ENCODE measurements at regions not wholly inside any gene's neighbourhood (a gene's known extent, or its start where the extent isn't known, plus 50 kb on each side); places are given as distances from the start of the nearest gene placed in this dataset.

DNA sequence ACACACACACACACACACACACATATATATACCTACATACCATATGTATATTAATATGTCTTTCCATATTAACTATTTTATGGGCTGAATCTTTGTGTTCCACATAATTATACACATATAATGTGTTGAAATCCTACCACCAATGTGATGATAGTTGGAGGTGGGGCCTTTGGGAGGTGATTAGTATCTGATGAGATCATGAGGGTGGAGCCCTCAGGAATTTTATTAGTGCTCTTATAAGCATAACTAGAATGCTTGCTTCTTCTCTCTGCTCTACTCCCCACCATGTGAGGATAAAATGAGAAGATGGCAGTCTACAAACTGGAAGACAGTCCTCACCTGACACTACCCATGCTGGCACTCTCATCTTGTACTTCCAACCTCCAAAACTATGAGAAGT is 1193.5 kb upstream of the FLRT2 start:
- POLR2A ChIA-PET = no interaction called here
- no peak for TF ChIP-seq NR2C2 (CRISPR knock-in tag; IDR thresholded peaks at IDR 0.05)
- TF ChIP-seq SMAD4 (CRISPR knock-in tag; IDR thresholded peaks at IDR 0.05) = no peak
- TF ChIP-seq, protein P1, sequence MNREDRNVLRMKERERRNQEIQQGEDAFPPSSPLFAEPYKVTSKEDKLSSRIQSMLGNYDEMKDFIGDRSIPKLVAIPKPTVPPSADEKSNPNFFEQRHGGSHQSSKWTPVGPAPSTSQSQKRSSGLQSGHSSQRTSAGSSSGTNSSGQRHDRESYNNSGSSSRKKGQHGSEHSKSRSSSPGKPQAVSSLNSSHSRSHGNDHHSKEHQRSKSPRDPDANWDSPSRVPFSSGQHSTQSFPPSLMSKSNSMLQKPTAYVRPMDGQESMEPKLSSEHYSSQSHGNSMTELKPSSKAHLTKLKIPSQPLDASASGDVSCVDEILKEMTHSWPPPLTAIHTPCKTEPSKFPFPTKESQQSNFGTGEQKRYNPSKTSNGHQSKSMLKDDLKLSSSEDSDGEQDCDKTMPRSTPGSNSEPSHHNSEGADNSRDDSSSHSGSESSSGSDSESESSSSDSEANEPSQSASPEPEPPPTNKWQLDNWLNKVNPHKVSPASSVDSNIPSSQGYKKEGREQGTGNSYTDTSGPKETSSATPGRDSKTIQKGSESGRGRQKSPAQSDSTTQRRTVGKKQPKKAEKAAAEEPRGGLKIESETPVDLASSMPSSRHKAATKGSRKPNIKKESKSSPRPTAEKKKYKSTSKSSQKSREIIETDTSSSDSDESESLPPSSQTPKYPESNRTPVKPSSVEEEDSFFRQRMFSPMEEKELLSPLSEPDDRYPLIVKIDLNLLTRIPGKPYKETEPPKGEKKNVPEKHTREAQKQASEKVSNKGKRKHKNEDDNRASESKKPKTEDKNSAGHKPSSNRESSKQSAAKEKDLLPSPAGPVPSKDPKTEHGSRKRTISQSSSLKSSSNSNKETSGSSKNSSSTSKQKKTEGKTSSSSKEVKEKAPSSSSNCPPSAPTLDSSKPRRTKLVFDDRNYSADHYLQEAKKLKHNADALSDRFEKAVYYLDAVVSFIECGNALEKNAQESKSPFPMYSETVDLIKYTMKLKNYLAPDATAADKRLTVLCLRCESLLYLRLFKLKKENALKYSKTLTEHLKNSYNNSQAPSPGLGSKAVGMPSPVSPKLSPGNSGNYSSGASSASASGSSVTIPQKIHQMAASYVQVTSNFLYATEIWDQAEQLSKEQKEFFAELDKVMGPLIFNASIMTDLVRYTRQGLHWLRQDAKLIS (CRISPR knock-in tag; IDR thresholded peaks at IDR 0.05; ENCODE audit: borderline replicate concordance) = no peak
- TF ChIP-seq CREM (CRISPR knock-in tag; IDR thresholded peaks at IDR 0.05) = no peak
- TF ChIP-seq, protein P2, sequence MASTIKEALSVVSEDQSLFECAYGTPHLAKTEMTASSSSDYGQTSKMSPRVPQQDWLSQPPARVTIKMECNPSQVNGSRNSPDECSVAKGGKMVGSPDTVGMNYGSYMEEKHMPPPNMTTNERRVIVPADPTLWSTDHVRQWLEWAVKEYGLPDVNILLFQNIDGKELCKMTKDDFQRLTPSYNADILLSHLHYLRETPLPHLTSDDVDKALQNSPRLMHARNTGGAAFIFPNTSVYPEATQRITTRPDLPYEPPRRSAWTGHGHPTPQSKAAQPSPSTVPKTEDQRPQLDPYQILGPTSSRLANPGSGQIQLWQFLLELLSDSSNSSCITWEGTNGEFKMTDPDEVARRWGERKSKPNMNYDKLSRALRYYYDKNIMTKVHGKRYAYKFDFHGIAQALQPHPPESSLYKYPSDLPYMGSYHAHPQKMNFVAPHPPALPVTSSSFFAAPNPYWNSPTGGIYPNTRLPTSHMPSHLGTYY (CRISPR knock-in tag; IDR thresholded peaks at IDR 0.05) = no peak
- TF ChIP-seq, protein P3, sequence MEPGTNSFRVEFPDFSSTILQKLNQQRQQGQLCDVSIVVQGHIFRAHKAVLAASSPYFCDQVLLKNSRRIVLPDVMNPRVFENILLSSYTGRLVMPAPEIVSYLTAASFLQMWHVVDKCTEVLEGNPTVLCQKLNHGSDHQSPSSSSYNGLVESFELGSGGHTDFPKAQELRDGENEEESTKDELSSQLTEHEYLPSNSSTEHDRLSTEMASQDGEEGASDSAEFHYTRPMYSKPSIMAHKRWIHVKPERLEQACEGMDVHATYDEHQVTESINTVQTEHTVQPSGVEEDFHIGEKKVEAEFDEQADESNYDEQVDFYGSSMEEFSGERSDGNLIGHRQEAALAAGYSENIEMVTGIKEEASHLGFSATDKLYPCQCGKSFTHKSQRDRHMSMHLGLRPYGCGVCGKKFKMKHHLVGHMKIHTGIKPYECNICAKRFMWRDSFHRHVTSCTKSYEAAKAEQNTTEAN (CRISPR knock-in tag; IDR thresholded peaks at IDR 0.05) = no peak
- no peak for TF ChIP-seq ESRRA (CRISPR knock-in tag; IDR thresholded peaks at IDR 0.05; ENCODE audit: borderline replicate concordance)
- TF ChIP-seq, protein P4, sequence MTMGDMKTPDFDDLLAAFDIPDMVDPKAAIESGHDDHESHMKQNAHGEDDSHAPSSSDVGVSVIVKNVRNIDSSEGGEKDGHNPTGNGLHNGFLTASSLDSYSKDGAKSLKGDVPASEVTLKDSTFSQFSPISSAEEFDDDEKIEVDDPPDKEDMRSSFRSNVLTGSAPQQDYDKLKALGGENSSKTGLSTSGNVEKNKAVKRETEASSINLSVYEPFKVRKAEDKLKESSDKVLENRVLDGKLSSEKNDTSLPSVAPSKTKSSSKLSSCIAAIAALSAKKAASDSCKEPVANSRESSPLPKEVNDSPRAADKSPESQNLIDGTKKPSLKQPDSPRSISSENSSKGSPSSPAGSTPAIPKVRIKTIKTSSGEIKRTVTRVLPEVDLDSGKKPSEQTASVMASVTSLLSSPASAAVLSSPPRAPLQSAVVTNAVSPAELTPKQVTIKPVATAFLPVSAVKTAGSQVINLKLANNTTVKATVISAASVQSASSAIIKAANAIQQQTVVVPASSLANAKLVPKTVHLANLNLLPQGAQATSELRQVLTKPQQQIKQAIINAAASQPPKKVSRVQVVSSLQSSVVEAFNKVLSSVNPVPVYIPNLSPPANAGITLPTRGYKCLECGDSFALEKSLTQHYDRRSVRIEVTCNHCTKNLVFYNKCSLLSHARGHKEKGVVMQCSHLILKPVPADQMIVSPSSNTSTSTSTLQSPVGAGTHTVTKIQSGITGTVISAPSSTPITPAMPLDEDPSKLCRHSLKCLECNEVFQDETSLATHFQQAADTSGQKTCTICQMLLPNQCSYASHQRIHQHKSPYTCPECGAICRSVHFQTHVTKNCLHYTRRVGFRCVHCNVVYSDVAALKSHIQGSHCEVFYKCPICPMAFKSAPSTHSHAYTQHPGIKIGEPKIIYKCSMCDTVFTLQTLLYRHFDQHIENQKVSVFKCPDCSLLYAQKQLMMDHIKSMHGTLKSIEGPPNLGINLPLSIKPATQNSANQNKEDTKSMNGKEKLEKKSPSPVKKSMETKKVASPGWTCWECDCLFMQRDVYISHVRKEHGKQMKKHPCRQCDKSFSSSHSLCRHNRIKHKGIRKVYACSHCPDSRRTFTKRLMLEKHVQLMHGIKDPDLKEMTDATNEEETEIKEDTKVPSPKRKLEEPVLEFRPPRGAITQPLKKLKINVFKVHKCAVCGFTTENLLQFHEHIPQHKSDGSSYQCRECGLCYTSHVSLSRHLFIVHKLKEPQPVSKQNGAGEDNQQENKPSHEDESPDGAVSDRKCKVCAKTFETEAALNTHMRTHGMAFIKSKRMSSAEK (CRISPR knock-in tag; IDR thresholded peaks at IDR 0.05; ENCODE audit: borderline replicate concordance) = no peak
- no peak for TF ChIP-seq FOXK1 (CRISPR knock-in tag; IDR thresholded peaks at IDR 0.05)
- TF ChIP-seq, protein P5, sequence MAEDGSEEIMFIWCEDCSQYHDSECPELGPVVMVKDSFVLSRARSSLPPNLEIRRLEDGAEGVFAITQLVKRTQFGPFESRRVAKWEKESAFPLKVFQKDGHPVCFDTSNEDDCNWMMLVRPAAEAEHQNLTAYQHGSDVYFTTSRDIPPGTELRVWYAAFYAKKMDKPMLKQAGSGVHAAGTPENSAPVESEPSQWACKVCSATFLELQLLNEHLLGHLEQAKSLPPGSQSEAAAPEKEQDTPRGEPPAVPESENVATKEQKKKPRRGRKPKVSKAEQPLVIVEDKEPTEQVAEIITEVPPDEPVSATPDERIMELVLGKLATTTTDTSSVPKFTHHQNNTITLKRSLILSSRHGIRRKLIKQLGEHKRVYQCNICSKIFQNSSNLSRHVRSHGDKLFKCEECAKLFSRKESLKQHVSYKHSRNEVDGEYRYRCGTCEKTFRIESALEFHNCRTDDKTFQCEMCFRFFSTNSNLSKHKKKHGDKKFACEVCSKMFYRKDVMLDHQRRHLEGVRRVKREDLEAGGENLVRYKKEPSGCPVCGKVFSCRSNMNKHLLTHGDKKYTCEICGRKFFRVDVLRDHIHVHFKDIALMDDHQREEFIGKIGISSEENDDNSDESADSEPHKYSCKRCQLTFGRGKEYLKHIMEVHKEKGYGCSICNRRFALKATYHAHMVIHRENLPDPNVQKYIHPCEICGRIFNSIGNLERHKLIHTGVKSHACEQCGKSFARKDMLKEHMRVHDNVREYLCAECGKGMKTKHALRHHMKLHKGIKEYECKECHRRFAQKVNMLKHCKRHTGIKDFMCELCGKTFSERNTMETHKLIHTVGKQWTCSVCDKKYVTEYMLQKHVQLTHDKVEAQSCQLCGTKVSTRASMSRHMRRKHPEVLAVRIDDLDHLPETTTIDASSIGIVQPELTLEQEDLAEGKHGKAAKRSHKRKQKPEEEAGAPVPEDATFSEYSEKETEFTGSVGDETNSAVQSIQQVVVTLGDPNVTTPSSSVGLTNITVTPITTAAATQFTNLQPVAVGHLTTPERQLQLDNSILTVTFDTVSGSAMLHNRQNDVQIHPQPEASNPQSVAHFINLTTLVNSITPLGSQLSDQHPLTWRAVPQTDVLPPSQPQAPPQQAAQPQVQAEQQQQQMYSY (CRISPR knock-in tag; IDR thresholded peaks at IDR 0.05) = no peak
- no peak for TF ChIP-seq ZNF219 (CRISPR knock-in tag; IDR thresholded peaks at IDR 0.05; ENCODE audit: borderline replicate concordance)
- TF ChIP-seq, protein P6, sequence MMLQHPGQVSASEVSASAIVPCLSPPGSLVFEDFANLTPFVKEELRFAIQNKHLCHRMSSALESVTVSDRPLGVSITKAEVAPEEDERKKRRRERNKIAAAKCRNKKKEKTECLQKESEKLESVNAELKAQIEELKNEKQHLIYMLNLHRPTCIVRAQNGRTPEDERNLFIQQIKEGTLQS (CRISPR knock-in tag; conservative IDR thresholded peaks at IDR 0.05) = no peak
- TF ChIP-seq ATF1 (CRISPR knock-in tag; IDR thresholded peaks at IDR 0.05) = no peak
- TF ChIP-seq GABPB1 (CRISPR knock-in tag; IDR thresholded peaks at IDR 0.05) = no peak
- TF ChIP-seq GTF2I (CRISPR knock-in tag; conservative IDR thresholded peaks at IDR 0.05) = no peak
- no peak for TF ChIP-seq ZNF396 (CRISPR knock-in tag; IDR thresholded peaks at IDR 0.05; ENCODE audit: borderline replicate concordance)
- TF ChIP-seq NFYB (CRISPR knock-in tag; conservative IDR thresholded peaks at IDR 0.05; ENCODE audit: low read depth) = no peak
- Mint-ChIP-seq H3K4me3 (no peak overlapping the region), H3K36me3 (no peaks in the 10 kb centered on the region), H3K27ac (no peak overlapping the region), H3K27me3 (ENCODE audit: low read depth) (no peaks in the 10 kb centered on the region), H3K9me3 (peaks cover 11% of the 10 kb centered on the region), H3K4me1 (peaks cover 6% of the 10 kb centered on the region)
- DNase-seq (ENCODE audit: low spot score) (no peak), ATAC-seq (no peak)
- CTCF ChIA-PET = no interaction called here

All from WTC11 (cell line).